GM12878 (cell line): ENCODE measurements at regions not wholly inside any gene's neighbourhood (a gene's known extent, or its start where the extent isn't known, plus 50 kb on each side); places are given as distances from the start of the nearest gene placed in this dataset.

Experiments used
- ATAC-seq: fragments of 200-7000 bp; cut with Tn5 transposase; 3 replicates; pipeline ENCODE4 v1.9.1; 2020; ENCODE audit warnings: mild to moderate bottlenecking, moderate library complexity
- BruUV-seq: library from RNA; stranded (reverse); fragments of 400-500 nt; replicated peaks from 2 replicates; lab custom pipeline; 2021; lab: Mats Ljungman, UMichigan
- CTCF ChIA-PET: fragments of 300-600 bp; sonication (Branson Sonifier 250); formaldehyde crosslinking; extraction: SDS; loops from one replicate; lab custom pipeline; 2021; ENCODE audit warnings: inconsistent platforms; lab: Yijun Ruan, JAX
- POLR2A ChIA-PET: fragments of 350-600 bp; formaldehyde crosslinking; extraction: SDS; loops from one replicate; lab custom pipeline; 2021; ENCODE audit warnings: inconsistent platforms; lab: Charles Lee
- RAD21 ChIA-PET: fragments of 300-600 bp; sonication (Branson Sonifier 250); formaldehyde crosslinking; loops from one replicate; lab custom pipeline; 2023; ENCODE audit warnings: antibody characterized with exemption; ENCODE audit not compliant: unreplicated experiment; lab: Charles Lee
- SMC1A ChIA-PET: fragments of 300-600 bp; sonication (Branson Sonifier 250); formaldehyde crosslinking; loops from one replicate; lab custom pipeline; 2023; ENCODE audit not compliant: unreplicated experiment, uncharacterized antibody; lab: Charles Lee
- DNase-seq: peaks from one replicate; pipeline ENCODE4 v3.0.0-alpha.2; 2011; ENCODE audit warnings: low read depth, low spot score
- FAIRE-seq: peaks from 3 replicates; lab custom pipeline; 2011; peaks lifted over from hg19 to GRCh38; lab: Jason Lieb, UNC
- H2AFZ ChIP-seq: 2 replicates; pipeline ENCODE4 v1.6.0; 2011; ENCODE audit warnings: low read depth, low read length, control low read depth; ENCODE audit not compliant: control insufficient read depth
- H3K27ac ChIP-seq: 2 replicates; pipeline ENCODE4 v1.5.1; 2011; ENCODE audit warnings: control low read depth; ENCODE audit not compliant: control insufficient read depth, insufficient read depth
- H3K27me3 ChIP-seq, 2 experiments: replicated peaks in 1 of 2; 2 replicates each; pipeline versions ENCODE4 v1.6.0 to v1.6.1; 2011; ENCODE audit warnings: low read length in 1 of 2; ENCODE audit not compliant: control insufficient read depth in 2 of 2, insufficient read depth in 2 of 2
- H3K36me3 ChIP-seq, 2 experiments: 2 replicates each; pipeline ENCODE4 v1.5.1; 2011; ENCODE audit warnings: low read length in 1 of 2; ENCODE audit not compliant: control insufficient read depth in 2 of 2, insufficient read depth in 2 of 2
- H3K4me1 ChIP-seq: 2 replicates; pipeline ENCODE4 v1.6.1; 2011; ENCODE audit warnings: mild to moderate bottlenecking, low read length, moderate library complexity, mixed read lengths; ENCODE audit not compliant: control insufficient read depth, insufficient read depth
- H3K4me2 ChIP-seq: 2 replicates; pipeline ENCODE4 v1.6.0; 2011; ENCODE audit warnings: control low read depth; ENCODE audit not compliant: control insufficient read depth, insufficient read depth
- H3K4me3 ChIP-seq: fragments of 200-600 bp; sonication (generic); 2 replicates; pipeline ENCODE4 v1.5.1; 2016
- H3K79me2 ChIP-seq: 2 replicates; pipeline ENCODE4 v1.6.0; 2011; ENCODE audit warnings: low read length; ENCODE audit not compliant: control insufficient read depth, insufficient read depth
- H3K9ac ChIP-seq: 2 replicates; pipeline ENCODE4 v1.8.0; 2011; ENCODE audit warnings: low read length, control low read depth, mixed read lengths; ENCODE audit not compliant: control insufficient read depth, insufficient read depth
- H3K9me3 ChIP-seq: replicated peaks from 3 replicates; pipeline ENCODE4 v1.5.1; 2011; ENCODE audit warnings: mild to moderate bottlenecking, low read length; ENCODE audit not compliant: control insufficient read depth, insufficient read depth
- H4K20me1 ChIP-seq: 2 replicates; pipeline ENCODE4 v1.6.0; 2011; ENCODE audit not compliant: control insufficient read depth, insufficient read depth
- BACH1 ChIP-seq: fragments of 450-650 bp; IDR thresholded peaks from 2 replicates; pipeline ENCODE4 v1.6.1; 2017; ENCODE audit warnings: mild to moderate bottlenecking, borderline replicate concordance
- IRF5 ChIP-seq: fragments of 450-650 bp; IDR thresholded peaks from 2 replicates; pipeline ENCODE4 v1.6.1; 2017; ENCODE audit warnings: borderline replicate concordance
- NR2C2 ChIP-seq: IDR thresholded peaks from 2 replicates; pipeline ENCODE4 v1.6.1; 2011; ENCODE audit warnings: borderline replicate concordance, low read depth; ENCODE audit not compliant: control insufficient read depth, insufficient read length
- RELB ChIP-seq: fragments of 450-650 bp; IDR thresholded peaks from 2 replicates; pipeline ENCODE4 v1.6.1; 2017; ENCODE audit warnings: low read depth, mild to moderate bottlenecking, moderate library complexity
- SRF ChIP-seq, 2 experiments: IDR thresholded peaks; 2 replicates each; pipeline ENCODE4 v1.6.1; 2011; ENCODE audit warnings: low read depth in 2 of 2, low read length in 2 of 2, mild to moderate bottlenecking in 1 of 2, moderate library complexity in 1 of 2
- SUPT20H ChIP-seq: IDR thresholded peaks from 2 replicates; pipeline ENCODE4 v1.6.1; 2011; ENCODE audit warnings: low read depth, mild to moderate bottlenecking, low read length, moderate library complexity, borderline replicate concordance; ENCODE audit not compliant: control insufficient read depth
- in situ Hi-C: fragments of 300-500 bp; cut with MboI; formaldehyde crosslinking; loops from 9 replicates; pipeline ENCODE4 v1.14.3; 2018; ENCODE audit warnings: mixed read lengths
- intact Hi-C: fragments of 100-400 bp; cut with micrococcal nuclease; formaldehyde crosslinking; loops from one replicate; pipeline ENCODE4 v1.14.2; 2022; ENCODE audit not compliant: unreplicated experiment

GRCh38 chr10:107747851-107748250 is 583.3 kb upstream of the SORCS1 start:
- POLR2A ChIA-PET = interaction anchor here (0.6 kb wide), 1 partner anchor 328 kb away, joined by 4 read pairs; no protein-coding TSS in a partner anchor
- Histone ChIP-seq H3K4me1 (no peaks in the 10 kb centered on the region), H4K20me1 (no peaks in the 10 kb centered on the region), H3K27me3 (no peaks in the 10 kb centered on the region), H3K27ac (no peak overlapping the region), H3K9ac (no peak overlapping the region), H3K79me2 (no peaks in the 10 kb centered on the region), H3K4me2 (no peak overlapping the region), H2AFZ (no peak overlapping the region), H3K9me3 (no peaks in the 10 kb centered on the region)
- DNase-seq (no peak), FAIRE-seq (no peak), ATAC-seq (no peak)
- SMC1A ChIA-PET = no interaction called here
- RAD21 ChIA-PET = no interaction called here
- CTCF ChIA-PET = no interaction called here
- no TSS peak for BruUV-seq
- TF ChIP-seq SRF (IDR thresholded peaks at IDR 0.05; ENCODE audit: low read depth in 2 of 2, low read length in 2 of 2) (no peak), BACH1 (no peak), NR2C2 (no peak), RELB (no peak), IRF5 (no peak), SUPT20H (no peak)
- TF ChIP-seq, all 136 proteins: peak for 0
- intact Hi-C loops = no loop called here
- Histone ChIP-seq H3K4me3 (no peak overlapping the region), H3K36me3 (no peaks in the 10 kb centered on the region)
- in situ Hi-C loops = no loop called here
